Fibroblast of villous mesenchyme (primary cell): ENCODE measurements at regions not wholly inside any gene's neighbourhood (a gene's known extent, or its start where the extent isn't known, plus 50 kb on each side); places are given as distances from the start of the nearest gene placed in this dataset.

Experiments
- DNase-seq: peaks from one replicate; pipeline ENCODE4 v3.0.0-alpha.2; 2010; ENCODE audit warnings: low read depth
- H3K4me3 ChIP-seq: 2 replicates; pipeline ENCODE4 v1.5.1; 2011; ENCODE audit warnings: low read depth, mild to moderate bottlenecking, low read length
- CTCF ChIP-seq: IDR thresholded peaks from 2 replicates; pipeline ENCODE4 v1.5.1; 2012; ENCODE audit warnings: low read depth, mild to moderate bottlenecking, low read length; ENCODE audit not compliant: insufficient read depth

DNA sequence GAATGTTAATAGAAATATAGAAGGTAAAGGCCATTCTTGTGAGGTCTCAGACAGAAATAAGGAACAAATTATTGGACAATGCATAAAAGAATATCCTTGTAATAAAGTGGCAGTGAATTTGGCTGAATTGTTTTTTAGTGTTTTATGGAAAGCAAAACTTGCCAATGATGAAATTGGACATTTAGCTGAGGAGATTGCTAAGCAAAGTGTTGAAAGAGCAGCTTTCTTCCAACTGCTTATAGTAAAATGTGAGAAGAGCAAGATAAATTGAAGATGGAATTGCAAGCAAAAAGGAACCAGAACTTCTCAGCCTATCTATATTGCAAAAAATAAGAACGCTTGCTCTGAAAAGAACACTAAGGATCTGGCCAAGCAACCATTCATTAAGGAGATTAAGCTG, 245.7 kb downstream of the MREG start:
- no peak for DNase-seq
- no peak for TF ChIP-seq CTCF
- no peak overlapping the region for H3K4me3 ChIP-seq

- H3K4me3 ChIP-seq: no peak overlapping the region
- TF ChIP-seq CTCF: no peak
- no peak for DNase-seq
Observed at GRCh38 chr2:215765729-215766360, 247.5 kb downstream of the MREG start.

DNA sequence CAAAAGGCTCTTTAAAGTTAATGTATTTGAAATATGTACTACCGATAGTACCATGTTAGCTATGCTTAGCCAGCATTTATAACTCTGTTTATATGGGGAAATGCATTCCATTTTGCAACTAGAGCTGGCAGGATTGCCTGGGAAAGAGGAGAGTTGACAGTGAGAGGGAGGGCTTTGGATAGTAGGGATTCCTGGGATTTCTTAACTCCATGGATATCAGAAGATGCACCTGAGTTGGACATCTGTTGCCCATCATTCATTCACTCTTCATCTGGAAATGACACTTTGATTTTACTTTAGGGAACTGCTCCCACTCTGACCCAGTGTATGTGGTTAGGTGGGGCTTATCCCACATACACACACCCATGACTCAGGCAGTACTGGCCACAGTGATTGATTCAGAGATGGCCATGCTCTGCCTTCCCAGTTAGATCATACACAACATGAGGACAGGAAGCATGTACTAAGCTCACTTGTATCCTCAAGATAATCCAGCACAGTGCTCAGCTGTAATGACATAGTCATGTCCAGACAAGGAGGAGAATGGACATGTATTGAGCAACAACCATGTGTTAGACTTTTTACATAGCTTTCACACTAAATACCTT, 248.8 kb downstream of the MREG start:
- H3K4me3 ChIP-seq: no peak overlapping the region
- peak; percentile 94 for DNase-seq
- no peak for TF ChIP-seq CTCF

GRCh38 chr2:215760557-215760956, 252.8 kb downstream of the MREG start:
- no peak for TF ChIP-seq CTCF
- DNase-seq: no peak
- H3K4me3 ChIP-seq: no peak overlapping the region

DNA sequence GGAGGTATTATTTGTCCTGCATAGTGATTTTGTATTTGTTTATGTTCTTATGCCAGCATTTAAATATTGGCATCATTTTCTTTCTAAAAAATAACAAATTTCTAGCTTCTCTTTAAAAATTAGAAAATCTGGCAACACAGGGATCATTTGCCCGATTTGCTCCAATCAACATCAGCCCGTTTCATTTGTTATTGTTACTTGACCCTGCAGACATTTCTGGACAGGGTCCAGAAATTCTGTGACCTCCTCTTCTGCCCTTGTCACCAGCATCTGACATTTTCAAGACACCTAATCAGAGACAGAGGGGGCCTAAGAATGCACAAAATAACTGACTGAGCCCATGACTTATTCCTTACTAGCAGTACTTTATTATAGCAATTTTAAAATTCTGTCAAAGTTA, 253.3 kb downstream of the MREG start:
- DNase-seq: no peak
- no peak overlapping the region for H3K4me3 ChIP-seq
- TF ChIP-seq CTCF: no peak

- H3K4me3 ChIP-seq: no peak overlapping the region
- DNase-seq: no peak
- no peak for TF ChIP-seq CTCF
Observed at GRCh38 chr2:215758691-215759090, 254.7 kb downstream of the MREG start.

GRCh38 chr2:215756346-215756730, 257.0 kb downstream of the MREG start:
- no peak for DNase-seq
- no peak overlapping the region for H3K4me3 ChIP-seq
- TF ChIP-seq CTCF: no peak
